ENCODE measurements at regions not wholly inside any gene's neighbourhood (a gene's known extent, or its start where the extent isn't known, plus 50 kb on each side); places are given as distances from the start of the nearest gene placed in this dataset.

GRCh38 chrX:874061-874460 lies 243.5 kb downstream of the SHOX start:
- TF ChIP-seq POLR2A (IDR thresholded peaks at IDR 0.05) = no peak
- TF ChIP-seq EP300 (IDR thresholded peaks at IDR 0.05) = no peak
- no peak for TF ChIP-seq CTCF (IDR thresholded peaks at IDR 0.05)
